ENCODE measurements at regions not wholly inside any gene's neighbourhood (a gene's known extent, or its start where the extent isn't known, plus 50 kb on each side); places are given as distances from the start of the nearest gene placed in this dataset.

- TF ChIP-seq CTCF (IDR thresholded peaks at IDR 0.05; ENCODE audit: low read depth, low read length), result no peak
- no peak for TF ChIP-seq POLR2A (IDR thresholded peaks at IDR 0.05; ENCODE audit: extremely low read depth, insufficient read length)
These were observed 91.0 kb upstream of the SFSWAP start for GRCh38 chr12:131619736-131620506.

All from NB4 (cell line).